NCI-H526 (cell line): ENCODE measurements at regions not wholly inside any gene's neighbourhood (a gene's known extent, or its start where the extent isn't known, plus 50 kb on each side); places are given as distances from the start of the nearest gene placed in this dataset.
A peak's percentile ranks its signal among the peaks of the same experiment; 100 is the strongest.
"Not testable (repeated sequence)": the region's sequence is repeated elsewhere in the genome, so short reads cannot be mapped to it uniquely, and the experiment has no call there.

Source experiments
- DNase-seq, 2 experiments: peaks; one replicate each; lab custom pipeline; 2025; lab: John Stamatoyannopoulos, UW

DNA sequence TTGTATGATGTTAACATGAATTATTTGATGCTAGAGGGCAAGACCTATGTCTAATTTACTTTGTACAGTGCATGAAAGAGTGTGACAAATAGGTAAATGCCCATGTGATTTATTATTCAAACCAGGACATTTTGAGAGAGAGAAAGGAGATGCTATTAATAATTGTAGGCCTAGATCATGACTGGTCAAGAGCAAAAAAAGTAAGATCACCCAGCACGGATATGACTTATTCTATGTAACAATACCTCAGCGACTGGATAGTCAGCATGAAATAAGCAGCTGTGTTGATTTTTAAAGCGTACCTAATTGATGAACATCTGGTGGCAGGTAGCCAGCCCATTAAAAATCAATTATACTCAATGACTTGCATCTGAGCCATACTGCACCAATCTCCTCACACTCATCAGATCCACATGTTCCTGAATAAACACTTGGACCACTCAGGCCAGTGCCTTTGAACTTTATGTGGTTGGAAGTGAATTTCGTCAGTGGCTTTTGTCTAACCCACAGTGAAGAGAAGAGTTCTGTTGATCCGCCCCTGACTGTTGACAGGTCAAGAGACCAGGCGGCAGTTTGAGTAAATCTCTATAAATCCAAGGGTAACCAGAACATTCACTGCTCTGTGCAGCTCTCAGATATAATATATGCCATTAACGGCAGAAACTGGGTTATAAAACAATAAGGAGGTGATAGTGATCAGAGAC, 435.3 kb downstream of the MDFIC start:
- DNase-seq: no peak

DNA sequence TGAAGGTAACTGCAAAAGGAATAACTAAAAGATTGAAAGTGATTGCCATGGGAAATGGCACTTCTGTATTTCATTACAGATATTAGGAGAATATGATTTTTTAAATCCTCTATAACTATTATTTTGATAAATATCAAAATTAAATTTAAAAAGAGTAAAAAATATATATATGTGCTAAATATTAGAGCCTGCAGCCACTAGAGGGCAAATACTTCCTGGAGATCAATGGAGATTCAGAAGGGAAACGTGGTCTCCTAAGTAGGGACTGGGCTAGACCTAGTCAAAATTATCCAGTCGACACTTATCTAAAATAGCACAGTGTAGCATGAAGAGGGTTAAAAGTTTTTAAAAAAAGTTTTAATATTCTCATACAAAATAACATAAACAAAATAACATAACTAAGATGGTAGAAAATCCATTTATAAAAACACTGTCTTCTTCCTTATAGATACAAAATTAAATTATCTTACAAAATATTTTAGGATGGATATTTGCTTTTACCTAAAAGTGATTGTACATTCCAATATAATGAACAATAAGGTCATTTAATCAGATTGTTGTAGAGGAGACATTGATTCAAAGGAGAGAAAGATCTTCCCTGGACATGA, 434.3 kb downstream of the MDFIC start:
- peak in 1 of 2 experiments; percentile 31 for DNase-seq

DNA sequence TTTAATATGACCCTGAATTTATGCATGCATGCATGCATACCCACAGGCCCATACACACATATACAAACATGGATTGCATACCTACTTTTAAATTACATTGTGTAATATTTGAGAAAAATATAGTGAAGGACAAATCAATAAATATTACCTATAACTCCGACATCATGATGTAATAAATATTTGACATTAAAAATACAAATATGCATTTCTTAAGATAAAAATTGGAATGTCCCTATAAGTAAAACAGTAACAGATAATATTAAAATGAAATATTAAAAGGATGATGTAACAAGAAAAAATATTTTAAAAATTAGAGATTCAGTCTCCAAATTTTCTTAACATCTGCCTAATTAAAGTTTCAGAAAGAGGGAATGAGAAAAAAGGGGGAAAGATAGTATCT, 433.0 kb downstream of the MDFIC start:
- no peak for DNase-seq

DNA sequence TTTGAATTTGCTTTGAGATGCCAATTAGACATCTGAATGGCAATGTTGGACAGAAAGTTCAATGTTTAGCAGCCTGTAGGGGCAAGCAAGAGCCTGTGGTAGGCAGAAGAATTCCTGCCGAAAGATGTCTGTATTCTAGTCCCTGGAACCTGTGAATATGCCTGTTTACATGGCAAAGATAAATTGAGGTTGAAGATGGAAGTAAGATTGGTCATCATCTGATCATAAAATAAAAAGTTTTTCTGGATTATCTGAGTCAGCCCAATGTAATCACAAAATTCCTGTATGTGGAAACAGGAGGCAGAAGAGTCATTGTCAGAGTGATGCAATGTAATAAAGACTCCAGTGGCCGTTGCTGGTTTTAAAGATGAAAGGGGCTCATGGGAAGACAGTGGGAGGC, 430.5 kb downstream of the MDFIC start:
- no peak for DNase-seq

DNA sequence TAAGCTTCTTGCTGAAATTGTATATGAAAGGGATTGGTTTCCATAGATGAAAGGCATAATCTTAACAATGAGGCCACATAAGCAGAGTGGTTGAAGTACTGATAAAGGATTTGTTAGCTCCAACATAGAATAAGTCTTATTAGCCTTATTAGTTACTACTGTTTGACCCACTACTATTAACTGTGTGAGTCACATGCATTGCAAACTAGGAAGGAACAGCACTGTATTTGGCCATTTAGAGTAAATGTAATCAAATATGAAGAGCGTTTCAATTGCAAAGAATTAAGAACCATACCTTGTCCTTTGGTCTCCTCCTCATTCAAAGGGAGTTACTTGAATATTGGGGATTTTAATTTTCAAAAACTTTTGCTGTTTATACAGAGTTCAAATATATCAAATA, 428.9 kb downstream of the MDFIC start:
- no peak for DNase-seq

DNA sequence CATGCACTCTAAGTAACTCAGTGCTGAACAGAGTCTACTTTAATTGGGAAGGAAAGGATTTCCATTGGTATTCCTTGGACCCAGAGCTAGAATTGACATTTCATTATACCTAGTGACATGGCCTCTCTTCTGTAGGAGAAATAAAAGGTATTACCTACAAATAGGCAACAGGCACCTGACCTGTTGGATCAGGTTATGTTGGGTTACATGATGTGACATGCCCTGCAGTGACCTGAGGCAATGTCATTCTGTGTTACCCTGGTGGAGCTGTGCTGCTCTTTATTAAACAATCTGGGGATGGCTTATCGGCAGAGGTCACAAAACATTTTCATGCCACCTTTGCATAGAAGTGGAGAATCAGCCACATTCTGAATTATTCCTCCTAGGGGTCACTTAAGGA, 427.7 kb downstream of the MDFIC start:
- no peak for DNase-seq

DNA sequence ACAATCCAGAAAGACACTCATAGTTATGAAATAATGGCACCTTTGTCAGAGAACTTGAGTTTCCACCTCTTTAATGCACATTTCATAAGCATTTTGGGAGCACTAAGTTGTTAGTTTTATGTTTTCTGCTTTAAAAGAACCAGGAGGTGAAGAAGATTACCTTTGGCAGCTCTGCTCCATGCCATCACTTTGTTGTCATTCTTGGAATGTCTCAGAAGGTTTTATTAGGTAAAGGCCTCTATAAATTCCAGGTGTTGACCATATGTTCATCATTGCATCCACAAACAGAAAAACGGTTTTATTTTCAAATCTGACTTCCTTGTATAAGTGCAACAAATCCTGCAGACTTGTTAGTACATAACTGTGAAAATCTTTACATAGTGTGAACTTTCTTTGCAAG, 424.8 kb downstream of the MDFIC start:
- no peak for DNase-seq

DNA sequence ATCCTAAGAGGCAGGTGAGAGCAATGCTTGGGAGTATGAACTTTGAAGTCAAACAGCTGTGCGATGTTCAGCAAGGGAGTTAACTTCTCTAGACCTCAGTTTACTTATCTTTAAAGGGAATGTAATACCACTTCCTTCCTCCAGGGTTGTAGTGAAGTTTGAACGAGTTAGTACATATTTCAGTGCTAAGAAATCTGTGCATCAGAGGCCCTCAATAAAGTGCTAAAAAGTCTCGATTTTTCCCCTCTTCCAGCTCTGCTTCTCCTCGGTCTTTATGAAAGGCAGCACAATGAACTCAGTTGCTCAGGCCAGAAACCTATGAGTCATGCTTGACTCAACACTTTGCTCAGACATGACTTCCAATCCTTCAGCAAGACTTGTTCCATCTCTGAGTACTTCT, 418.9 kb downstream of the MDFIC start:
- no peak for DNase-seq

DNA sequence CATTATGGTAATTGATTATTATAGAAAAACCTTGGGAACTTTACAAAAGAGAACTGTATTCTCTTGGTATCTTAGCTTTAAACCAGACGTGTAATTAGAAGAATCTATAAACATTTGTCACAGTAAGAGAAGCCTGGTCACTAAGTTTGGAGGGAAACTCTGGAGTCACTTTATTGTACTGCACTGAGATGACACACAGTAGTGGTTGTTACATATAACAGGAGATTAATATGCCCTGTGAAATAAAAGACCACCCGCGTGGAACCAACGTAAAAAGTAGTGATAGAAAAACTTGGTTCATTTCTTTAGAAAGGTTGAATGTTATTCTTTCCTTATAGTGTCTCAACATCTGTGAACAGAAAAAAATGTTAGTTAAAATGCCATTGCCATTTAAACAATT, 416.1 kb downstream of the MDFIC start:
- no peak for DNase-seq

DNA sequence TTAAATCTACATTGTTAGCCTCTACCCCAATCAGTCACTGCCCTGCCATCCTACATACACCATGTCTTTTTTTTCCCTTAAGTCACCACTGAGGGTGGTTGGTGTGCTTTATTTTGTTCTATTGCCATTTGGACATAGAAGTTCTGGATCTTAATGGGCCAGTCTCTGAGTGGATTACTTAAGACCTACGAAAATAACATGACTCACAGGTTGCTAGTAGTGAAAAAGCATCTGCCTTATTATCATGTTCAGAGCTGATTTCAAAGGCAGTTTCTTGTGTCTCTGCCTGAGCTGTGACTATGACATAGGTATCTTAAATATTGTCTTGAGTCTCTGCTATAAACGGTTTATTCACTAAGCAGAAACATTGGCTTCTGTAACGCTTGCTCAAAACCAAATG, 410.8 kb downstream of the MDFIC start:
- DNase-seq: no peak

DNA sequence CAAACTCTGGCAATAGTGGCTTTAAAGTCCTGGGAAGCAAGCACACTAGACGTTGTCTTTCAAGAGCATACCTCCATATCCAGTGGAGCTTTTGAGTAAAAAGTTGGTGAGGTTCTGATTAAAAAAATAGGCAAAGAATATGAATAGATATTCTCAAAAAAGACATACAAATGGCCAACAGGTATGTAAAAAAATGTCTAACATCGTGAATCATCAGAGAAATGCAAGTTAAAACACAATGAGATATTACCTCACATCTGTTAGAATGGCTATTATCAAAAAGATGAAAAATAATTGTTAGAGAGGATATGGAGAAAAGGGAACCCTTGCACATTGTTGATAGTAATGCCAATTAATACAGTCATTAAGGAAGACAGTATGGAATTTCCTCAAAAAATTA, 407.1 kb downstream of the MDFIC start:
- no peak for DNase-seq

DNA sequence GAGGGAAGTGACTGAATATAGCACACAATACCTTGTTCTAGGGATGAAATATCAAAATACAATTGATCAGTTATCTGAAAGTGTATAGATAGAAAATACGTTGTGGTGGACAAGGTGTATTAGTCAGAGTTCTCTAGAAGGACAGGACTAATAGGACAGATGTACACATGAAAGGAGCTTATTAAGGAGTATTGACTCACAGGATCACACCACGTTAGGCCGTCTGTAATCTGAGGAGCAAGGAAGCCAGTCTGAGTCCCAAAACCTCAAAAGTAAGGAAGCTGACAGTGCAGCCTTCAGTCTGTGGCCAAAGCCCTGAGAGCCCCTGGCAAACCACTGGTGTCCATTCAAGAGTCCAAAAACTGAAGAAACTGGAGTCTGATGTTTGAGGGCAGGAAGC, 406.1 kb downstream of the MDFIC start:
- no peak for DNase-seq

DNA sequence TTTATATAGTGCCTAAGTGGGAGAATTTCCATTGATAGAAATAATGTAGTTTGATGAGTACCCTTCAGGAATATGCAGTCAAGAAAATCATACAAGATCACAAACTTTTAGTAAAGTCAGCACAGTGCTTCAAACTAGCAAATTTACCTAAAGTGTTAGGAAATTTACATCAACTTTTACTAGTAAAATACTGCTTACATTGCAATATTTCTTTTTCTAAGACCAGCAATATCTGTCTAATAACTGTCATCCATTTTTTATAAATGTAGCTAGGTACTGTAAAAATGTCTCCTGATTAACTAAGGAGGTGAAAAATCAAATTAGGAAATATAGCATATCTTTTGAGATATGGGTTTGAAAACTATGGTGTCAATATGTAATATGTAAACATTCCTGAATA, 405.4 kb downstream of the MDFIC start:
- DNase-seq: no peak

DNA sequence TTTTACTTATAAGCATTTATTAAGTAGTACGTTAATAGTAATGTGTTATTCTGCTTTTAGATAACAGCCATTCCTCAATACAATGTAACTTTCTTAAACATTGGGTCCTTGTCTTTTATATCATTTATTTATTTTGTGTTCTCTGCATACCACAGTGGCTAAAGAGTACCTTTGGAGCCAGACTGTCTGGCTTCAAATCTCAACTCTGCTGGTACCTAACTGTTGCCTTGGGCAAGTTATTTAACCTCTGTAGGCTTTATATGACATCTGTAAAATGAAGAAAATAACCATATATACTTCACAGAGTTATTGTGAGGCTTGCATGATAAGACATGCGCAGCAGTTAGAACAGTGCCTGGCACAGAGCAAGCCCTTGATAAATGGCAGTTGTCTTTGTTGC, 397.6 kb downstream of the MDFIC start:
- DNase-seq: no peak

DNA sequence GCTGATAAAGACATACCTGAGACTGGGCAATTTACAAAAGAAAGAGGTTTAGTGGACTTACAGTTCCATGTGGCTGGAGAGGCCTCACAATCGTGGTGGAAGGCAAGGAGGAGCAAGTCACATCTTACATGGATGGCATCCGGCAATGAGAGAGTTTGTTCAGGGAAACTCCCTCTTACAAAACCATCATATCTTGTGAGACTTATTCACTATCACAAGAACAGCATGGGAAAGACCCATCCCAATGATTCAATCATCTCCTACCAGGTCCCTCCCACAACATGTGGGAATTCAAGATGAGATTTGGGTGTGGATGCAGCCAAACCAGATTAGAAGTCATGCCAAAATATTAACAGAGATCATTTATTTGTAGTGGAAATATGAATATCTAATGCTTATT, 388.4 kb downstream of the MDFIC start:
- not testable (repeated sequence) for DNase-seq

DNA sequence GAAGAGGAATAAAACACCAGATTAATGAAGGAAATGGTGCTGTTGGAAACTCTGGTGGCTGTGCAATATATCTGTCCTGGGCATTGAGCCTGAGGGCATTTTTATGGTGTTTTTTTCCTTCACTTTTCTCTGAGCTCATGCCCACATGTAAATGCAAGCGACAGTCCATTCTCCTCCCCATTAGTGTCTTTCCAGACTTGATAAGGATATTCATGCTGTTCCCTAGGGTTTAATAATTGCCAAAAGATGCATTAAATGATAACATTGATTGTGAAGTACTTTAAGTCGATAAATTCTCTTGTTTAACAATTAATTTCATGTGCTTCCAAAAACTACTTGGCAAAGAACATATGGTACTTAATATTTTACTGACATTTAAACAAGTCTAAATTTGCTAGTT, 384.7 kb downstream of the MDFIC start:
- no peak for DNase-seq

DNA sequence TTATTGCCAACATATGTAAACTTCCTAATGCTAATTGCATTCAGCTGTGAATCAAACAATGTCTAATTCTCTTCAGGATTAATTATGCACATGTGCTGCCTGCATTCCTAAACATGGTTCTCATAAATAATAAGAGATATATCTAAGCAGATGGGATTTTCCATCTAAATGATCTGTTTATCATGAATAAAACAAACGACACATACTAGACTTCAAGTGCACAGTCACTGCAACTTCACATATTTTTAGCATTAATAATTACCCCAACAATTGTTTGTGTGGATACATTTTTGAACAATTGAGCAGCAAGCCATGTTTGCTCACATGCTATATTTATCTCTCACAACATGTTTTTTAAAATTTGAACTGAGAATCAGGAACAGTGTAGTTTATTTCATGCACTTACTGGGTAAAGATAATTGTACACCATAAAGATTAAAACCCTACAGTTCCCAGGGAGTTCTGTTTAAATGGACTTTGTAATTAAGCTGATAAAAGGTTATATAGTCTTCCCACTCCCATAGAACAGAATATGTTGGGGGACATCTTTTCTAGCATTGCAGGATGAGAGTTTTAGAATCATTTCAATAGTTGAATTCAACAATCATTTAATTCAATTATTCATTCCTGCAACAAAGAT, 378.5 kb downstream of the MDFIC start:
- no peak for DNase-seq

DNA sequence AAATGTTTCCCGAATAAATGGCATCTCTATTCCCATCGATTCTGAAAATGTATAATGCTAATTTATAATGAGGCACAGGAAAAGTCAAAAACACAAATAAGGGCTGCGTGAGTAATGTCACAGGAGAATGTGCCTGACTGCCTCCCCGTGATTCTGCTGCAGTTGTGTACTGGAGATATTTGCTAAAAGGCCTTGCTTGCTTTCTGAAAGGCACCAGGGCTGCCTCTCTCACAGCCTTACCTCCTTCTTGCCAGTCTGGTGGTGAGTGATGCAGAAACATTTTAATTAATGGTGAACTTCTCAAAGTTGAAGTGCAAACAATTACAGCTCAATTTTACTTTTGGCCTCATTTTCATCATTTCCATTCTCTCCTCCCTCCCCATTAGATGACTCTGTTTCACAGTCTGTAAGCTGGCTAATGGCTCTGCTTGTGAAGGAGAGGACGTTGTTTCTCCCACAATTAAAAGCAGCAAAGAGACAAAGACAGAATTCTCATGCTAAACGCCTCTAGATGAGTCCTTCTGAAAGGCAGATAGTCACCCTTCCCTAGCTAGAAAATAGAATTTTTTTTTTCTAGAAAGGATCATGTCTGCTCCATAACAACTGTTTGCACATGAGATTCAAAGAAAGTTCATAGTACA, 377.6 kb downstream of the MDFIC start:
- DNase-seq: no peak

DNA sequence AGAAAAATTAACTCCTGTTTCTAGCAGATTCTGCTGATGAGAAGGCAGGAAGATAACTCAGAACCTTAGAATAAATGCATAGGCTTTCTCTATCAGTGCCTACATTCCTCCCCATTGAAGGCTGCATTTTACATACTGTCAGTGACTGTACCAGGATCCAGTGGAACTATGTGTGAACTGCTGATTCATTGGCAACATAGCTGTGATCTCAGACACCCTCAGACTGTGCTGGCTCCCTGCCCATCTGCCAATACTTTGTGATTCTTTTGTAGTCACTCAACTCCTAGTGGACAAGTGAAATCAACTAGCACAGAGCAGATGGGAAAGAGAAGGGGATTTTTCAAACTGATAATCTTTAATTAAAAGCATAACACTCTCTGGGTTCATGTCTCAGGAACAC, 375.8 kb downstream of the MDFIC start:
- peak in 1 of 2 experiments; percentile 5 for DNase-seq

DNA sequence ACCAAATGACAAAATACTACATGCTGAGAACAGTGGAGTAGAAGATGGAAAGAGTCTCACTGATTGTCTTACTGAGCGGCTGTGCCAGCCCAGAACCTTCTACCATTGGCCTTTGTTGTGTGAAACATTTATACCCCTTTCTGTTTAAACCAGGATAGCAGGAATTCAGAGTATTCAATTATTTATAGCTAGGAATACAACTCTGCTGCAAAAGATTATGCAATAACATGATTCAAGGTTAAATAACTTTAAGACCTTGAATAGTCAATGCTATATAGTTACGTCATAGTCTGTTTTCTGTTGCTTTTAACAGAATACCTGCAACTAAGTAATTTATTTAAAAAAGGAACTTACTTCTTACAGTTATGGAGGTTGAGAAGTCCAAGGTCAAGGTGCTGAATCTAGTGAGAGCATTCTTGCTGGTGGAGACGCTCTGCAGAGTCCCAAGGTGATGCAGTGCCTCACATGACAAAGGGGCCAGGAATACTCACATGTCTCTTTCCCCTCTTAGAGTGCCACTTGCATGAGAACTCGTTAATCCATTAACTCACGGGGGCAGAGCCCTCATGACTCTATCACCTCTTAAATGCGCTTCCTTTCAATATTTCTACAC, 371.8 kb downstream of the MDFIC start:
- no peak for DNase-seq

DNA sequence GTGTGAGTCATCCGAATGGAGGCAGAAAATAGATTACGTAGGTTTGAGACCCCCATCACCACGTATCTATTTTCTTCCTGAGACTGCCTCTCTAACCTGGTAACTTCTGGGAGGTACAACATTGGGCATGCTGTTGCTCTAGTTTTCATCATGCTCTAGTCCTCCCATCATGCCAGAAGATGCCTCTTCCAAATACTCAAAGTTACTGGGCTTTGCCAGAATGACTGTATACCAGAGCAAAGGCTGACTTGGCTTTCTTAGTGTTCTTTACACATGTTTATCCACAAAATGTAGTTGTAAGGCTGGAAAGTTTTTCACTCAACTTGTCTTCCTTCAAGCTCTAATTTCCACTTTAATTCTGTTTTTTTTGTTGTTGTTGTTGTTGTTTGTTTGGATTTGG, 370.5 kb downstream of the MDFIC start:
- DNase-seq: no peak

DNA sequence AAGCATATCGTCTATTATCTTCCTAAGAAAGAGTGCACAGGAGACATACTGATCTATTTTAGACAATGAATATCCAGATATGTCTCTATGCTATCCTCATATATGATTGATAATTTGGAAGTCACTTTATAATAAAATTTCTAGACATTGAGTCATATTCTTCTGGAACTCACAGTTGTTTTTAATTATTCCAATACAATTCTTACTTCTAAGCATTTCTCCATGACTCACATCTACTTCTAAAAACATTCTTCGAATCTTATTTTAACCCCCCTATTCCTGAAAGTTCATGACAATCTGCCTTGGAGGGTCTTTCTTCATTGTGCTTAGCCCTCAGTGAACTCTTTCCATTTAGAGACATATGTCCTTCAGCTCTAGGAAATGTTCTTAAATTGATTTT, 368.1 kb downstream of the MDFIC start:
- no peak for DNase-seq

DNA sequence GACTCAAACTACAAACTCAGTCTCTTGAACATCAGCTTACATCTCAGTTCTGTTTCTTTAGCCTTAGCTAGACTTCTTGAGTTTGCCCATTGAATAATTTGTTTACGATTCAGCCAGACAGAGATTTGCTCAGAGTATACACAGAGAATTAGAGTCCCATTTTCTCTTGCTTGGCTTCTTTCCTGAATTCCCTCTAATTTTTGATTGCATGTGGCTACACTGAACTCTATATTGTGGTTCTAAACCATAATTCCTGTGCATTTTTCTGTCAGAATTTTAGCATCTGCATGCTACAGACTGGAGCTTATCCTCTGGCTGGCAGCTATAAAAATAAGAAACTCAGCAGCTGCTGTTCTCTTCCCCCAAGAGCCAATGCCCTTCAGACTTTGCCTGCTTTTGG, 354.9 kb downstream of the MDFIC start:
- no peak for DNase-seq
